WTC11 (cell line): ENCODE measurements at regions not wholly inside any gene's neighbourhood (a gene's known extent, or its start where the extent isn't known, plus 50 kb on each side); places are given as distances from the start of the nearest gene placed in this dataset.

ENCODE experiments used
- ATAC-seq: fragments of 200-7000 bp; cut with Tn5 transposase; 2 replicates; pipeline ENCODE4 v1.10.0; 2021; ENCODE audit warnings: mild to moderate bottlenecking, moderate library complexity
- CTCF ChIA-PET: fragments of 300-600 bp; sonication (Branson Sonifier 250); formaldehyde crosslinking; loops from one replicate; lab custom pipeline; 2021; ENCODE audit warnings: antibody characterized with exemption; lab: Charles Lee
- POLR2A ChIA-PET: fragments of 350-600 bp; sonication (Branson Sonifier 250); formaldehyde crosslinking; loops from one replicate; lab custom pipeline; 2021; ENCODE audit warnings: antibody characterized with exemption; lab: Charles Lee
- DNase-seq: peaks from one replicate; pipeline ENCODE4 v3.0.0; 2021; ENCODE audit warnings: low spot score
- H3K27ac Mint-ChIP-seq: 2 replicates; pipeline ENCODE4 v1.8.0; 2021; ENCODE audit warnings: mixed read lengths
- H3K27me3 Mint-ChIP-seq: 2 replicates; pipeline ENCODE4 v1.8.0; 2021; ENCODE audit warnings: low read depth, mild to moderate bottlenecking, moderate library complexity, mixed read lengths
- H3K36me3 Mint-ChIP-seq: 2 replicates; pipeline ENCODE4 v1.8.0; 2021; ENCODE audit warnings: mixed read lengths
- H3K4me1 Mint-ChIP-seq: 2 replicates; pipeline ENCODE4 v1.8.0; 2022; ENCODE audit warnings: mixed read lengths
- H3K4me3 Mint-ChIP-seq: 2 replicates; pipeline ENCODE4 v1.8.0; 2021; ENCODE audit warnings: mild to moderate bottlenecking, moderate library complexity, mixed read lengths
- H3K9me3 Mint-ChIP-seq: 2 replicates; pipeline ENCODE4 v1.8.0; 2021; ENCODE audit warnings: mixed read lengths
- AR ChIP-seq: fragments of 250-450 bp; sonication (Bioruptor Pico); IDR thresholded peaks from 2 replicates; pipeline ENCODE4 v1.9.0; 2021; ENCODE audit warnings: mild to moderate bottlenecking
- ATF1 ChIP-seq: sonication (generic); formaldehyde crosslinking; IDR thresholded peaks from 2 replicates; pipeline ENCODE4 v1.8.1; 2023; ENCODE audit warnings: mild to moderate bottlenecking, moderate library complexity, missing genetic modification reagents
- ETV6 ChIP-seq: sonication (generic); formaldehyde crosslinking; IDR thresholded peaks from 2 replicates; pipeline ENCODE4 v1.8.1; 2022; ENCODE audit warnings: mild to moderate bottlenecking, missing genetic modification reagents
- FOXJ3 ChIP-seq: sonication (generic); formaldehyde crosslinking; IDR thresholded peaks from 2 replicates; pipeline ENCODE4 v1.9.0; 2021; ENCODE audit warnings: missing genetic modification reagents, mild to moderate bottlenecking, borderline replicate concordance
- IRF2 ChIP-seq: sonication (generic); formaldehyde crosslinking; IDR thresholded peaks from 2 replicates; pipeline ENCODE4 v1.8.0; 2022; ENCODE audit warnings: low read depth, missing genetic modification reagents, borderline replicate concordance
- NFATC4 ChIP-seq: fragments of 250-450 bp; sonication (Bioruptor Pico); IDR thresholded peaks from 2 replicates; pipeline ENCODE4 v1.9.0; 2021; ENCODE audit warnings: mild to moderate bottlenecking
- NR3C1 ChIP-seq: sonication (generic); formaldehyde crosslinking; conservative IDR thresholded peaks from 2 replicates; pipeline ENCODE4 v1.8.1; 2023; ENCODE audit warnings: low read depth, mild to moderate bottlenecking, missing genetic modification reagents
- RELA ChIP-seq: sonication (generic); formaldehyde crosslinking; IDR thresholded peaks from 2 replicates; pipeline ENCODE4 v1.8.1; 2022; ENCODE audit warnings: missing genetic modification reagents, mild to moderate bottlenecking, borderline replicate concordance
- STAT6 ChIP-seq: sonication (generic); formaldehyde crosslinking; conservative IDR thresholded peaks from 2 replicates; pipeline ENCODE4 v1.8.1; 2023; ENCODE audit warnings: mild to moderate bottlenecking, low read depth, missing genetic modification reagents, moderate library complexity
- TP53 ChIP-seq: sonication (generic); formaldehyde crosslinking; IDR thresholded peaks from 2 replicates; pipeline ENCODE4 v1.8.1; 2023; ENCODE audit warnings: mild to moderate bottlenecking, missing genetic modification reagents
- USF1 ChIP-seq: sonication (generic); formaldehyde crosslinking; IDR thresholded peaks from 2 replicates; pipeline ENCODE4 v1.8.0; 2022; ENCODE audit warnings: mild to moderate bottlenecking, missing genetic modification reagents
- TF ChIP-seq, protein P1 (sequence below): fragments of 250-450 bp; sonication (Bioruptor Pico); IDR thresholded peaks from 2 replicates; pipeline ENCODE4 v1.8.0; 2021; ENCODE audit warnings: mild to moderate bottlenecking
- TF ChIP-seq, protein P2 (sequence below): sonication (generic); formaldehyde crosslinking; IDR thresholded peaks from 2 replicates; pipeline ENCODE4 v1.8.0; 2022; ENCODE audit warnings: mild to moderate bottlenecking, missing genetic modification reagents
- TF ChIP-seq, protein P3 (sequence below): sonication (generic); formaldehyde crosslinking; IDR thresholded peaks from 2 replicates; pipeline ENCODE4 v1.8.1; 2023; ENCODE audit warnings: mild to moderate bottlenecking, missing genetic modification reagents, borderline replicate concordance

DNA sequence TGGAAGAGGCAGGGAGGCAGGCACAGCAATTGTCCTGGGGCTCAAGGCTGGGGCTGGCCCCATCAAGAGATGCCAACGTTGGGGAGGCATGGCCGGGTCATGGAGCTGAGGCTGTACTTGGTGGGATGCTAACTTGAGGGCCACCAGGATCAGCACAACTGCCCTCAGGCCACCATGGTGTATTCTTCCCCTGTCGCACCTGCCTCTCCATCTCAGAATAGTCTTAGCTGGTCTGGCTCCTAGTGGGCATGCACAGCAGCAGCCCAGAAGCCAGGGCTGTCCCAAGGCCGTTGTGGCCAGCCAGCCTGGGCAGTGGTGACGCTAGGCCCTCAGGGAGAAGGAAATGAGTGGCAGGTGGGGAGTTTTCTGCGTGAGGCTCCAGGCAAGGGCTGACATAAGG is 91.3 kb downstream of the DHCR7 start:
- H3K36me3 Mint-ChIP-seq, result no peaks in the 10 kb centered on the region
- DNase-seq, result no peak
- TF ChIP-seq RELA (CRISPR knock-in tag), result no peak
- TF ChIP-seq, all 79 proteins: peak for 0
- ATAC-seq, result no peak
- no peak overlapping the region for H3K4me3 Mint-ChIP-seq
- H3K27me3 Mint-ChIP-seq, result peaks cover 23% of the 10 kb centered on the region
- ChIA-PET CTCF (no interaction called here), POLR2A (no interaction called here)
- H3K9me3 Mint-ChIP-seq, result peaks cover 8% of the 10 kb centered on the region
- no peaks in the 10 kb centered on the region for H3K4me1 Mint-ChIP-seq
- no peak overlapping the region for H3K27ac Mint-ChIP-seq

GRCh38 chr11:71356280-71356876 is 91.8 kb downstream of the DHCR7 start:
- ATAC-seq, result no peak
- H3K4me1 Mint-ChIP-seq, result no peaks in the 10 kb centered on the region
- H3K27me3 Mint-ChIP-seq, result peaks cover 23% of the 10 kb centered on the region
- CTCF ChIA-PET, result no interaction called here
- peaks cover 8% of the 10 kb centered on the region for H3K9me3 Mint-ChIP-seq
- TF ChIP-seq ETV6 (CRISPR knock-in tag), result no peak
- TF ChIP-seq STAT6, result no peak
- TF ChIP-seq FOXJ3 (CRISPR knock-in tag), result no peak
- no peak for TF ChIP-seq USF1 (CRISPR knock-in tag)
- no peak for TF ChIP-seq NFATC4 (CRISPR knock-in tag)
- TF ChIP-seq NR3C1 (CRISPR knock-in tag), result no peak
- TF ChIP-seq, protein P1, sequence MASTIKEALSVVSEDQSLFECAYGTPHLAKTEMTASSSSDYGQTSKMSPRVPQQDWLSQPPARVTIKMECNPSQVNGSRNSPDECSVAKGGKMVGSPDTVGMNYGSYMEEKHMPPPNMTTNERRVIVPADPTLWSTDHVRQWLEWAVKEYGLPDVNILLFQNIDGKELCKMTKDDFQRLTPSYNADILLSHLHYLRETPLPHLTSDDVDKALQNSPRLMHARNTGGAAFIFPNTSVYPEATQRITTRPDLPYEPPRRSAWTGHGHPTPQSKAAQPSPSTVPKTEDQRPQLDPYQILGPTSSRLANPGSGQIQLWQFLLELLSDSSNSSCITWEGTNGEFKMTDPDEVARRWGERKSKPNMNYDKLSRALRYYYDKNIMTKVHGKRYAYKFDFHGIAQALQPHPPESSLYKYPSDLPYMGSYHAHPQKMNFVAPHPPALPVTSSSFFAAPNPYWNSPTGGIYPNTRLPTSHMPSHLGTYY (CRISPR knock-in tag), result no peak
- TF ChIP-seq, all 79 proteins: peak for 0
- POLR2A ChIA-PET, result no interaction called here
- Mint-ChIP-seq H3K36me3 (no peaks in the 10 kb centered on the region), H3K27ac (no peak overlapping the region), H3K4me3 (no peak overlapping the region)
- no peak for DNase-seq

- CTCF ChIA-PET, result no interaction called here
- H3K36me3 Mint-ChIP-seq, result no peaks in the 10 kb centered on the region
- ATAC-seq, result no peak
Measured at GRCh38 chr11:71355281-71355680, 92.9 kb downstream of the DHCR7 start.

More at GRCh38 chr11:71355281-71355680, 92.9 kb downstream of the DHCR7 start:
- H3K27me3 Mint-ChIP-seq, result peaks cover 23% of the 10 kb centered on the region
- H3K4me3 Mint-ChIP-seq, result no peak overlapping the region
- H3K9me3 Mint-ChIP-seq, result peaks cover 8% of the 10 kb centered on the region
- DNase-seq, result no peak
- TF ChIP-seq IRF2 (CRISPR knock-in tag) (no peak), TP53 (CRISPR knock-in tag) (no peak), AR (no peak), ATF1 (CRISPR knock-in tag) (no peak)
- TF ChIP-seq, protein P2, sequence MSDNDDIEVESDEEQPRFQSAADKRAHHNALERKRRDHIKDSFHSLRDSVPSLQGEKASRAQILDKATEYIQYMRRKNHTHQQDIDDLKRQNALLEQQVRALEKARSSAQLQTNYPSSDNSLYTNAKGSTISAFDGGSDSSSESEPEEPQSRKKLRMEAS (CRISPR knock-in tag), result no peak
- TF ChIP-seq, protein P3, sequence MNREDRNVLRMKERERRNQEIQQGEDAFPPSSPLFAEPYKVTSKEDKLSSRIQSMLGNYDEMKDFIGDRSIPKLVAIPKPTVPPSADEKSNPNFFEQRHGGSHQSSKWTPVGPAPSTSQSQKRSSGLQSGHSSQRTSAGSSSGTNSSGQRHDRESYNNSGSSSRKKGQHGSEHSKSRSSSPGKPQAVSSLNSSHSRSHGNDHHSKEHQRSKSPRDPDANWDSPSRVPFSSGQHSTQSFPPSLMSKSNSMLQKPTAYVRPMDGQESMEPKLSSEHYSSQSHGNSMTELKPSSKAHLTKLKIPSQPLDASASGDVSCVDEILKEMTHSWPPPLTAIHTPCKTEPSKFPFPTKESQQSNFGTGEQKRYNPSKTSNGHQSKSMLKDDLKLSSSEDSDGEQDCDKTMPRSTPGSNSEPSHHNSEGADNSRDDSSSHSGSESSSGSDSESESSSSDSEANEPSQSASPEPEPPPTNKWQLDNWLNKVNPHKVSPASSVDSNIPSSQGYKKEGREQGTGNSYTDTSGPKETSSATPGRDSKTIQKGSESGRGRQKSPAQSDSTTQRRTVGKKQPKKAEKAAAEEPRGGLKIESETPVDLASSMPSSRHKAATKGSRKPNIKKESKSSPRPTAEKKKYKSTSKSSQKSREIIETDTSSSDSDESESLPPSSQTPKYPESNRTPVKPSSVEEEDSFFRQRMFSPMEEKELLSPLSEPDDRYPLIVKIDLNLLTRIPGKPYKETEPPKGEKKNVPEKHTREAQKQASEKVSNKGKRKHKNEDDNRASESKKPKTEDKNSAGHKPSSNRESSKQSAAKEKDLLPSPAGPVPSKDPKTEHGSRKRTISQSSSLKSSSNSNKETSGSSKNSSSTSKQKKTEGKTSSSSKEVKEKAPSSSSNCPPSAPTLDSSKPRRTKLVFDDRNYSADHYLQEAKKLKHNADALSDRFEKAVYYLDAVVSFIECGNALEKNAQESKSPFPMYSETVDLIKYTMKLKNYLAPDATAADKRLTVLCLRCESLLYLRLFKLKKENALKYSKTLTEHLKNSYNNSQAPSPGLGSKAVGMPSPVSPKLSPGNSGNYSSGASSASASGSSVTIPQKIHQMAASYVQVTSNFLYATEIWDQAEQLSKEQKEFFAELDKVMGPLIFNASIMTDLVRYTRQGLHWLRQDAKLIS (CRISPR knock-in tag), result no peak
- no peak overlapping the region for H3K27ac Mint-ChIP-seq
- POLR2A ChIA-PET, result interaction anchor here (0.7 kb wide), 1 partner anchor 218 kb away, joined by 3 read pairs; no protein-coding TSS in a partner anchor
- H3K4me1 Mint-ChIP-seq, result no peaks in the 10 kb centered on the region
